Activated naive CD8-positive, alpha-beta T cell treated with anti-CD3 and anti-CD28 coated beads, Interleukin-2, amount 10 ng/mL, durations not matched to agents 7 days and 5 days (primary cell): ENCODE measurements at regions not wholly inside any gene's neighbourhood (a gene's known extent, or its start where the extent isn't known, plus 50 kb on each side); places are given as distances from the start of the nearest gene placed in this dataset.
A peak's percentile ranks its signal among the peaks of the same experiment; 100 is the strongest.
"Not testable (repeated sequence)": the region's sequence is repeated elsewhere in the genome, so short reads cannot be mapped to it uniquely, and the experiment has no call there.

ENCODE experiments used
- ATAC-seq: fragments of 150-1000 bp; cut with Tn5 transposase; one replicate; pipeline ENCODE4 v1.10.0; 2021; ENCODE audit warnings: low read depth, moderate library complexity
- POLR2A ChIA-PET: fragments of 350-600 bp; sonication (Branson Sonifier 250); formaldehyde crosslinking; loops from one replicate; lab custom pipeline; 2021; ENCODE audit warnings: antibody characterized with exemption; lab: Charles Lee
- DNase-seq: peaks from one replicate; pipeline ENCODE4 v3.0.0; 2021
- H3K27ac Mint-ChIP-seq: one replicate; pipeline ENCODE4 v1.8.0; 2022; ENCODE audit warnings: mild to moderate bottlenecking, mixed read lengths
- H3K27me3 Mint-ChIP-seq: one replicate; pipeline ENCODE4 v1.8.0; 2022; ENCODE audit warnings: mild to moderate bottlenecking, moderate library complexity, mixed read lengths
- H3K36me3 Mint-ChIP-seq: one replicate; pipeline ENCODE4 v1.8.0; 2021; ENCODE audit warnings: mild to moderate bottlenecking, mixed read lengths
- H3K4me1 Mint-ChIP-seq: one replicate; pipeline ENCODE4 v1.8.0; 2021; ENCODE audit warnings: mixed read lengths
- H3K4me3 Mint-ChIP-seq: one replicate; pipeline ENCODE4 v1.8.0; 2022; ENCODE audit warnings: mild to moderate bottlenecking, moderate library complexity, mixed read lengths
- H3K9me3 Mint-ChIP-seq: one replicate; pipeline ENCODE4 v1.8.0; 2021; ENCODE audit warnings: mixed read lengths

DNA sequence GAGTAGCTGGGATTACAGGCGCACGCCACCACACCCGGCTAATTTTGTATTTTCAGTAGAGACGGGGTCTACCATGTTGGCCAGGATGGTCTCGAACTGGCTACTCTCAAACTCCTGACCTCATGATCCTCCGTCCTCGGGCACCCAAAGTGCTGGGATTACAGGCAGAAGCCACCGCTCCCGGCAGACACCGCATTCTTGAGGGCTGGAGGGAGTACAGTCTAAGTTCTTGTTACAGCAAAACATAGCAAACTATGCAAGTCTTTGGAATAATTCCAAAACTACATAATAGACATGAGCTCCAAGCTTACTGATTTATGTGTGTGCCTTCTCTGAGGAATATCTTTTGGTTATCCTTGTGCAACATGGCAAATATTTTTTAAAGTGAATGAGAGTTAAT lies 299.1 kb upstream of the ZNF658 start:
- POLR2A ChIA-PET = not testable (repeated sequence)

DNA sequence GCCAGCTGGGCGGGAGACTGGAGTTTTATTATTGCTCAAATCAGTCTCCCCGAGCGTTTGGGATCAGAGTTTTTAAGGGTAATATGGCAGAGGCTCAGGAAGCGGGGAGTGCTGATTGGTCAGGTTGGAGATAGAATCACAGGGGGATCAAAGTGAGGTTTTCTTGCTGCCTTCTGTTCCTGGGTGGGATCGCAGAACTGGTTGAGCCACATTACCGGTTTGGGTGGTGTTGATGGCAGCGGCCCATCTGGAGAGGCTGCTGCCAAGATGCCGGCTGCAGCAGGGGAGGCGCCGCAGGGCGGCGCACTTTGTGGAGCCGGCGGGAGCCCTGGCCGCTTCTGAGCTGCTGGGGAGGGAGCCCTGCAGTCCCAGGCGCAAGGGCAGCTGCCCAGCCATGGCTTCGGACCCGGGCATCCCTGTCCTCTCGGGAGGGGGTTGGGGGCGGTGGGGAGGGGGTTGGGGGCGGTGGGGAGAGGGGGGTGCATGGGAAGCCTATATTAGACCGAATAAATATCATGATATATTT lies 268.9 kb upstream of the ZNF658 start:
- H3K36me3 Mint-ChIP-seq, POLR2A ChIA-PET, H3K9me3 Mint-ChIP-seq, H3K27me3 Mint-ChIP-seq, H3K4me1 Mint-ChIP-seq, H3K27ac Mint-ChIP-seq, ATAC-seq, DNase-seq, H3K4me3 Mint-ChIP-seq: not testable (repeated sequence)

More for the DNA sequence above, 299.1 kb upstream of the ZNF658 start:
- H3K27me3 Mint-ChIP-seq, H3K4me3 Mint-ChIP-seq, H3K4me1 Mint-ChIP-seq, DNase-seq, ATAC-seq, H3K9me3 Mint-ChIP-seq, H3K27ac Mint-ChIP-seq, H3K36me3 Mint-ChIP-seq: not testable (repeated sequence)

DNA sequence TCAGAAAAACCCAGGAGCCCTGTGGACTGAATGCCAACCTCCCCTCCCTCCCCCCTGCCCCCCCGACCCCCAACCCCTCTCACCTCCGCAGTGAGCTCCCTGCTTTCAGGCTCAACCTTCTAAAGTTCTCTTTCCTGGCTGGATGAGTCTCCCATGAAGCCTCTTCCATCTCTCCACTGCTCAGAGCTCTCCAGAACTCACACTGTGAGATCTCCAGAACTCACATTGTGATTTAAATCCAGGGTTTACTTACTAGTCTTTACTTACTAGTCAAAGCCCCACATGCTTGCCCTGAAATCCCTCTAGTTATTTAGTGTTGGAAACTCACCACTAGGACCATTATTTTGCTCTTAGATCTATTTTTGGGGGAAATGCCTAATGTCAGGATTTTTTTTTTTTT lies 252.8 kb upstream of the ZNF658 start:
- H3K4me1 Mint-ChIP-seq, H3K9me3 Mint-ChIP-seq, POLR2A ChIA-PET: not testable (repeated sequence)

DNA sequence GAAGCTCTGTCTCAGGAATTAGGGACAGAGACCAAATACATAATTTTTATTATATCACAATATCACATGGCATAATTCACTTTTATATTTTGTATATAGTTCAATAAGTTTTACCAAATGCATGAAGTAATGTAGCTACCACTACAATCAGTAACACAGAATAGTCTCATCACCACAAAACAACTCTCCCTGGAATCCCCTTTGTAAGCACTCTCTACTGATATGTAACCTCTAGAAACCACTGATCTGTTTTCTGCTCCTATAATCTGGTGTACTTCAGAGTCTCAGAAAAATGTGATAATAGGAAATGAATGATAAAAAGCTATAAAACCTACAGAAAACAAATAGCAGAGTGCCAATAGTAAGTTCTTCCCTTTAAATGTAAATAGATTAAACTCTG lies 210.3 kb upstream of the ZNF658 start:
- H3K4me1 Mint-ChIP-seq, POLR2A ChIA-PET, H3K27me3 Mint-ChIP-seq, H3K27ac Mint-ChIP-seq, H3K36me3 Mint-ChIP-seq, DNase-seq, H3K4me3 Mint-ChIP-seq, H3K9me3 Mint-ChIP-seq, ATAC-seq: not testable (repeated sequence)

More for the DNA sequence above, 252.8 kb upstream of the ZNF658 start:
- not testable (repeated sequence) for H3K36me3 Mint-ChIP-seq, H3K27me3 Mint-ChIP-seq, DNase-seq, H3K27ac Mint-ChIP-seq, ATAC-seq, H3K4me3 Mint-ChIP-seq

DNA sequence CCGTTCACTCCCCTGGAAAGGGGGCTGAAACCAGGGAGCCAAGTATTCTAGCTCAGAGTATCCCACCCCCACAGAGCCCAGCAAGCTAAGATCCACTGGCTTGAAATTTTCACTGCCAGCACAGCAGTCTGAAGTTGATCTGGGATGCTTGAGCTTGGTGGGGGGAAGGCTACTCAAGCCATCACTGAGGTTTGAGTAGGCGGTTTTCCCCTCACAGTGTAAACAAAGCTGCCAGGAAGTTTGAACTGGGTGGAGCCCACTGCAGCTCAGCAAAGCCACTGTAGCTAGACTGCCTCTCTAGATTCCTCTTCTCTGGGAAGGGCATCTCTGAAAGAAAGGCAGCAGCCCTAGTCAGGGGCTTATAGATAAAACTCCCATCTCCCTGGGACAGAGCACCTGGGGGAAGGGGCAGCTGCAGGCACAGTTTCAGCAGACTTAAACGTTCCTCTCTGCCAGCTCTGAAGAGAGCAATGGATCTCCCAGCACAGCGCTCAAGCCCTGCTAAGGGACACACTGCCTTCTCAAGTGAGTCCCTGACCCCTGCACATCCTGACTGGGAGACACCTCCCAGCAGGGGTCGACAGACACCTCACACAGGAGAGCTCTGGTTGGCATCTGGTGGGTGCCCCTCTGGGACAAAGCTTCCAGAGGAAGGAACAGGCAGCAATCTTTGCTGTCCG lies 204.8 kb upstream of the ZNF658 start:
- H3K36me3 Mint-ChIP-seq, H3K4me3 Mint-ChIP-seq, H3K9me3 Mint-ChIP-seq, H3K4me1 Mint-ChIP-seq, H3K27ac Mint-ChIP-seq, H3K27me3 Mint-ChIP-seq, POLR2A ChIA-PET, DNase-seq: not testable (repeated sequence)
- peak; percentile 56 for ATAC-seq

DNA sequence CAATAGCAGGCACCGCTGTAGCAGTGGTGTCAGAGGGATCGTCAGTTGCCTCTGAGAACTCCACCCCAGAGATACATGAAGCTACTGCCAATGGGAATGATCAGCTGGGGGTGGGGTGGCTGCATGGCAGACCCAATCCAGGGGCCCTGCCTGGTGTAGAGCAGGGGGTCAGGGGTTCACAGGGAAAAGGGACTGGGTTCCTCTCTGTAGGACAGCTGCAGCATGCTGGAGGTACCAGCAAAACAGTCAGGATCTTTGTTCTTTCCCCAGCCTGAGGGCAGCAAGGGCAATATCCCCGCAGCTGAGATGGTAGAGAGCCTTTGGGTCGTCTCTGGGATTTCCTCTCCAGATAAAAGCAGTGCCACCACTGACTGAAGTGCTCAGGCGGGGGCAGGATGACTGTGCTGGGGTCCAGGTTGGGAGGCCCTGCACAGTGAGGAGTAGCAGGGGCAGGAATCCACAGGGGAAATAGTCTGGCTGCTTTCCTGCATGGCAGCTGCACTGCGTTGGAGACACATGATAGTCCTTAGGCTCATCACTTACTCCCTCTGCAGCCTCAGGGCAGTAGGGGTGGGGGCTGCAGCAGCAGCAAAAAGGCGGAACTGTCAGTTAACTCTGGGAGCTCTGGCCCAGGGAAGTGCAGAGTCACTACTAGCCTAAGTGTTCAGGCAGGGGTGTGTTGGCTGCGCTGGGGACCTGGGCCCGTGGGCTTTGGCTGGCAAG lies 203.0 kb upstream of the ZNF658 start:
- H3K9me3 Mint-ChIP-seq, H3K4me3 Mint-ChIP-seq, H3K27me3 Mint-ChIP-seq, H3K27ac Mint-ChIP-seq, POLR2A ChIA-PET, ATAC-seq, DNase-seq, H3K4me1 Mint-ChIP-seq, H3K36me3 Mint-ChIP-seq: not testable (repeated sequence)

DNA sequence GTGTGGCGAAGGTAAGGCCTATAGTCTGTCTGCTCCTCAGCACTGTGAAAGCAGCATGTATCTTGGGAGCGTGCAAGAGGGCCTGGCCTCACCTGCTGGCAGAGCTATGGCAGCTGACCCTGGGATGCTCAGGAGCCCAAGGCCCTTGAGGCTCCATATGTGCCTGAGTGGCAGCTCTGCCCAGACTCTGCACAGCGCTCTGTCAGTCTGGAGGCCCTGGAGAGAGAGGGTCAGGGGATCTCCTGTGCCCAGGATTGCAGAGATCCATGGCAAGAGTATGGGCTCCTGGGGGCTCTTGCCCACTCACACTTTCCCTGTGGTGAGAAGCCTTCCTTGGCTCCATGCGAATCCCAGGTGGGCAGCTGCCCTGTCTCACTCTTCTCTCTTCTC lies 202.5 kb upstream of the ZNF658 start:
- H3K36me3 Mint-ChIP-seq, POLR2A ChIA-PET, DNase-seq, H3K9me3 Mint-ChIP-seq, H3K27me3 Mint-ChIP-seq, H3K4me3 Mint-ChIP-seq, H3K27ac Mint-ChIP-seq, ATAC-seq, H3K4me1 Mint-ChIP-seq: not testable (repeated sequence)

DNA sequence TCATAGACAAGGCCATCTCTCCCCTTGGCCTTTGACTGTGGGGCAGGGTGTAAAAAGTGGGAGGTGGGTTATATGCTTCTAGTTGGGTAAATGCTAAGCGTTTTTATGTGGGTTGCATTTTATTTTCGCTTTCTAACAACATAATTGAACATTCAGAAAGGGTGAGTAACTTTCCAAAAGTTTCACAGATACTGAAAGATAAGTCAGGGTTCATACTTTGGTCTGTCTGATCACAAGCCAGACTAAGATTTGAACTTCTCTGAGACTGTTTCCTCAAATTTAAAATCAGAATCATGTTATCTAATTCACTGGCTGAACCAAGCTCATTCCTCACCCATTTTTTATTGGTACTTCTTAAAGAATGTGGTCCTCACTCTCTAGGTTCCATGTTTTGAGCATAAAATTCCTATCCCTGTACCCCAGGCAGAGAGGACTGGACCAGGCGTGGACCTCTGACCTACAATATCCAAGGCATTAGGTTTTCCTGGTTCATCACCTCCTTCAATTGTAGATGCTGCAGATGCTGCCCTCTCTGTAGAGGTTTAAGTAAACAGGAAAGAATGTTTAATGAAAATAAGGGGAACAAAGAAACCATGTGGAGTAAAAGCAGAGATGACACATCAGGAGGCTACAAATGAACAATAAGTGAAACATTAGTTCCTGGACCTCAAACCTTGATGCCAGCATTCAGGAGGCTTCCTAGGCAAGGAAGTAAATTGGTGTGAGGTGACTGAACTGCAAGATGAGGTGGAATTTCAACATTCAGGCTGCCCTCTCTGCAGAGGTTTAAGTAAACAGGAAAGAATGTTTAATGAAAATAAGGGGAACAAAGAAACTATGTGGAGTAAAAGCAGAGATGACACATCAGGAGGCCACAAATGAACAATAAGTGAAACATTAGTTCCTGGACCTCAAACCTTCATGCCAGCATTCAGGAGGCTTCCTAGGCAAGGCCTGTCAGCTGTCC lies 198.8 kb upstream of the ZNF658 start:
- H3K9me3 Mint-ChIP-seq, H3K27me3 Mint-ChIP-seq, ATAC-seq, POLR2A ChIA-PET, H3K4me1 Mint-ChIP-seq, H3K27ac Mint-ChIP-seq, H3K4me3 Mint-ChIP-seq, H3K36me3 Mint-ChIP-seq, DNase-seq: not testable (repeated sequence)

DNA sequence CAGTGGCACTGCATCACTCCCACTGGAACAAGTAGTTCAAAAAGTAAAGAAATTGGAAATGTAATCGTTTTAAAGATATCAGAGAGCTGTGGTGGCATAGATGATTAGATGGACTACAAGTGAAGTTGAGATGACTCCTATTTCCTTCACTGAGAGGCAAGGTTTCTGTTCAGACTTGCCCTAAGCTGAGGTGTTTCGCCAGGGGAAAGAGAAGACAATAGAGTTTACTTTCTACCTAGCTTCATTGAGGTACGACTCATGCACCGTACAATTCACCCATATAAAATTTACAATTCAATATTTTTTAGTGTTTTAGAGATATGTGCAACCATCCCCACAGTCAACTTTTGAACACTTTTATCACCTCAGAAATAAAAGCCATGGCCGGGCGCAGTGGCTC lies 189.0 kb upstream of the ZNF658 start:
- H3K27ac Mint-ChIP-seq, ATAC-seq, H3K27me3 Mint-ChIP-seq, DNase-seq, H3K4me3 Mint-ChIP-seq, H3K9me3 Mint-ChIP-seq, H3K4me1 Mint-ChIP-seq, H3K36me3 Mint-ChIP-seq, POLR2A ChIA-PET: not testable (repeated sequence)

DNA sequence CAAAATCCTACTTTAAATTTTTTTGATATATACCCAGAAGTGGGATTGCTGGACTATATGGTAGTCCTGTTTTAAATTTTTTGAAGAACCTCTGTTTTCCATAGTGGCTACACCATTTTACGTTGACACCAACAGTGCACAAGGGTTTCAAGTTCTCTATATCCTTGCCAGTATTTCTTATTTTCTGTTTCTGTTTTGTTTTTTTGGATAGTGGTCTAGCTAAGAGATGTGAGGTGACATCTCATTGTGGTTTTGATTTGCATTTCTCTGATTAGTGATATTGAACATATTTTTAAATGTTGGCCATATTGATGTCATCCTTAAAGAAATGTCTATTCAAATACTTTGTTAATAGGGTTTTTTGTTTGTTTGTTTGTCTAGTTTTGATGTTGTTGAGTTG lies 187.7 kb upstream of the ZNF658 start:
- H3K27me3 Mint-ChIP-seq, H3K4me3 Mint-ChIP-seq, ATAC-seq, H3K36me3 Mint-ChIP-seq, DNase-seq, H3K27ac Mint-ChIP-seq, H3K9me3 Mint-ChIP-seq, POLR2A ChIA-PET, H3K4me1 Mint-ChIP-seq: not testable (repeated sequence)

DNA sequence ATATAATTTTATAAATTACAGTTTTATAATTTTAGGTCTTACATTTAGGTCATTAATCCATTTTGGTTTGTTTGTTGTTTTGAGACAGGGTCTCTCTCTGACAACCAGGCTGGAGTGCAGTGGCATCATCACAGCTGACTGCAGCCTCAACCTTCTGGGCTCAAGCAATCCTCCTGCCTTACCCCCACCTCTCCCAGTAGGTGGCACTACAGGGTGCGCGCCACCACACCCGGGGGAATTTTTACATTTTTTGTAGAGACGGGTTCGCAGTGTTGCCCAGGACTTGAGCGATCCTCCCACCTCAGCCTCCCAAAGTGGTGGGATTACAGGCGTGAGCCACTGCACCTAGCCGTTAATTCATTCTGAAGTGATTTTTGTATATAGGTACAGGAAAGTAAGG lies 187.0 kb upstream of the ZNF658 start:
- H3K9me3 Mint-ChIP-seq, H3K27me3 Mint-ChIP-seq, H3K4me3 Mint-ChIP-seq, ATAC-seq, H3K27ac Mint-ChIP-seq, DNase-seq, H3K36me3 Mint-ChIP-seq, H3K4me1 Mint-ChIP-seq, POLR2A ChIA-PET: not testable (repeated sequence)

DNA sequence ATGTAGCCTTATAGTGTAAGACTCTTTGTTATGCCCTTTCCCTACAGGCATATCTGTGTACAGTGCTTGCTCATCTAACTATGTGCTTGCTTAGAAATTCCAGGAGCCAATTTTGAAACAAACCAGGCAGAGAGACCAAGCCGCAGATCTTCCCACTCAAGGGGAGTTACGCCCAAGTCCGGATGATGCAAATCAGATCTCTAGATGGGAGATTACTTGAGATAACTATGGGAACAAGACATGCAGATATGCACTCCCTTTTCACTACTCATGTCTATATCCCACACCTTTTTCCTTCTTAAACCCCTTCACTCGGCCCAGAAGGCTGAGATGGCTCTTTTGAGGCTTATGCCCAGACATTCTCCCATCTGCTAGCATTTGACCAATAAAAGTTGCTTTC lies 179.7 kb upstream of the ZNF658 start:
- H3K27me3 Mint-ChIP-seq, H3K36me3 Mint-ChIP-seq, H3K4me1 Mint-ChIP-seq, H3K4me3 Mint-ChIP-seq, ATAC-seq, POLR2A ChIA-PET, DNase-seq, H3K9me3 Mint-ChIP-seq, H3K27ac Mint-ChIP-seq: not testable (repeated sequence)

DNA sequence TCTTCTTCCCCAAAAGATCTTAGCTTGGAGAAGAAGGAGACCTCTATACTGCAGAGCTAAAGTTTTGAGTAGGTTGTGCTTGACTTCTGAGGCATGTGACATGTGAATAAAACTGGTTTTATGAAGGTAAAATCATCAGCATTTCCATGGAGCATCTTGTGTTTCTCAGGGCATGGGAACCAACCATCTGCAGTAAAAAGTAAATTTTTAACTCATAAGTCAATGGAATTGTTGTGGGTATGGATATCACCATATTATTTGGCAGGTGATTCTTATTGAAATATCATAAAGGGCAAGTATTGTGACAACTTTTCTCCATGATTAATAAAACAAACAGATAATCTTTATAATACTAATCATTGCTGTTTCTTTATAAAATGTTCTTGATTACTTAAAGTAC lies 173.0 kb upstream of the ZNF658 start:
- H3K36me3 Mint-ChIP-seq, DNase-seq, H3K9me3 Mint-ChIP-seq, ATAC-seq, POLR2A ChIA-PET, H3K4me3 Mint-ChIP-seq, H3K4me1 Mint-ChIP-seq, H3K27me3 Mint-ChIP-seq, H3K27ac Mint-ChIP-seq: not testable (repeated sequence)
